SK-N-SH (cell line): ENCODE measurements at regions not wholly inside any gene's neighbourhood (a gene's known extent, or its start where the extent isn't known, plus 50 kb on each side); places are given as distances from the start of the nearest gene placed in this dataset.

Experiments used
- CHD2 ChIP-seq: fragments of 150-350 bp; IDR thresholded peaks from 2 replicates; pipeline ENCODE4 v1.6.1; 2018; ENCODE audit warnings: low read length; ENCODE audit not compliant: partially characterized antibody
- CTCF ChIP-seq: fragments of 200-600 bp; sonication (generic); IDR thresholded peaks from 2 replicates; pipeline ENCODE4 v1.6.1; 2017; ENCODE audit warnings: antibody characterized with exemption, mild to moderate bottlenecking, moderate library complexity
- EP300 ChIP-seq, 2 experiments: IDR thresholded peaks; 2 replicates each; pipeline versions ENCODE4 v1.4.0 to v1.6.1; 2012; ENCODE audit warnings: borderline replicate concordance in 1 of 2, low read depth in 1 of 2, low read length in 1 of 2
- MXI1 ChIP-seq: IDR thresholded peaks from 2 replicates; pipeline ENCODE4 v1.6.1; 2012; ENCODE audit warnings: mild to moderate bottlenecking, low read depth, low read length, improper control_type of control experiment
- POLR2AphosphoS5 ChIP-seq: IDR thresholded peaks from 2 replicates; pipeline ENCODE4 v1.6.1; 2012; ENCODE audit warnings: low read depth, low read length
- RCOR1 ChIP-seq: fragments of 150-350 bp; IDR thresholded peaks from 2 replicates; pipeline ENCODE4 v1.6.1; 2017; ENCODE audit warnings: antibody characterized with exemption, low read length
- SIN3A ChIP-seq: IDR thresholded peaks from 2 replicates; pipeline ENCODE4 v1.6.1; 2012; ENCODE audit warnings: low read depth, mild to moderate bottlenecking, low read length, moderate library complexity, borderline replicate concordance
- SMC3 ChIP-seq: IDR thresholded peaks from 2 replicates; pipeline ENCODE4 v1.6.1; 2012; ENCODE audit warnings: low read depth, low read length, improper control_type of control experiment

- TF ChIP-seq POLR2AphosphoS5 (no peak), CTCF (no peak), RCOR1 (no peak), MXI1 (no peak), SIN3A (no peak), CHD2 (no peak), SMC3 (no peak), EP300 (IDR thresholded peaks at IDR 0.05; ENCODE audit: borderline replicate concordance in 1 of 2, low read depth in 1 of 2, low read length in 1 of 2) (no peak)
Measured at GRCh38 chr20:20972490-20972889, 133.7 kb downstream of the LINC00237 start.
